Upper lobe of left lung (tissue), 6 donors: ENCODE measurements at regions not wholly inside any gene's neighbourhood (a gene's known extent, or its start where the extent isn't known, plus 50 kb on each side); places are given as distances from the start of the nearest gene placed in this dataset.
"Not testable (repeated sequence)": the region's sequence is repeated elsewhere in the genome, so short reads cannot be mapped to it uniquely, and the experiment has no call there.

Experiments used
- ATAC-seq, 2 donors: fragments of 200-7000 bp; cut with Tn5 transposase; one replicate each; pipeline ENCODE4 v1.9.1; 2022; ENCODE audit warnings: mild to moderate bottlenecking in 2 of 2, moderate library complexity in 2 of 2; ENCODE audit not compliant: low FRiP score in 2 of 2
- DNase-seq, 2 donors: peaks; one replicate each; pipeline ENCODE4 v3.0.0-alpha.2; 2019 to 2020
- H3K27ac ChIP-seq, 4 donors: fragments of 200-600 bp; sonication (generic); one replicate each; pipeline ENCODE4 v1.5.1; 2016 to 2019
- H3K27me3 ChIP-seq, 4 donors: fragments of 200-600 bp; sonication (generic); one replicate each; pipeline ENCODE4 v1.5.1; 2017 to 2019
- H3K36me3 ChIP-seq, 4 donors: fragments of 200-600 bp; sonication (generic); one replicate each; pipeline ENCODE4 v1.5.1; 2016 to 2019
- H3K4me1 ChIP-seq, 4 donors: fragments of 200-600 bp; sonication (generic); one replicate each; pipeline ENCODE4 v1.5.1; 2018 to 2019
- H3K4me3 ChIP-seq, 4 donors: fragments of 200-600 bp; sonication (generic); one replicate each; pipeline ENCODE4 v1.5.1; 2017 to 2019; ENCODE audit warnings: mild to moderate bottlenecking in 2 of 4, moderate library complexity in 1 of 4
- H3K9me3 ChIP-seq, 4 donors: fragments of 200-600 bp; sonication (generic); one replicate each; pipeline ENCODE4 v1.5.1; 2018 to 2019
- CTCF ChIP-seq, 6 experiments: fragments of 450-650 bp in 4 of 6; fragments of 200-600 bp in 2 of 6; sonication (generic) in 2 of 6; IDR thresholded peaks; one replicate each; pipeline ENCODE4 v1.5.1; 2016 to 2019; ENCODE audit warnings: antibody characterized with exemption in 6 of 6
- EP300 ChIP-seq, 4 donors: sonication (generic); formaldehyde crosslinking; IDR thresholded peaks; one replicate each; pipeline ENCODE4 v1.5.1; 2017; ENCODE audit warnings: antibody characterized with exemption in 4 of 4, control low read depth in 2 of 4
- POLR2A ChIP-seq, 4 donors: fragments of 450-650 bp; IDR thresholded peaks; one replicate each; pipeline ENCODE4 v1.5.1; 2016 to 2017; ENCODE audit warnings: antibody characterized with exemption in 4 of 4, mild to moderate bottlenecking in 2 of 4
- POLR2AphosphoS5 ChIP-seq, 2 donors: sonication (generic); formaldehyde crosslinking; IDR thresholded peaks; one replicate each; pipeline ENCODE4 v1.5.1; 2017; ENCODE audit warnings: antibody characterized with exemption in 2 of 2
- WGBS, 2 donors: methylation state at CpG; one replicate each; pipeline ENCODE4 v1.1.5; 2017 to 2018; 5-methylcytosine and 5-hydroxymethylcytosine counted together
- donor health status: DM: no; HTN: no; CAD: no; lungs with moderate emphysema.
- donor health status: DM: no; HTN: yes; CAD: no; lungs with severe emphysema.

DNA sequence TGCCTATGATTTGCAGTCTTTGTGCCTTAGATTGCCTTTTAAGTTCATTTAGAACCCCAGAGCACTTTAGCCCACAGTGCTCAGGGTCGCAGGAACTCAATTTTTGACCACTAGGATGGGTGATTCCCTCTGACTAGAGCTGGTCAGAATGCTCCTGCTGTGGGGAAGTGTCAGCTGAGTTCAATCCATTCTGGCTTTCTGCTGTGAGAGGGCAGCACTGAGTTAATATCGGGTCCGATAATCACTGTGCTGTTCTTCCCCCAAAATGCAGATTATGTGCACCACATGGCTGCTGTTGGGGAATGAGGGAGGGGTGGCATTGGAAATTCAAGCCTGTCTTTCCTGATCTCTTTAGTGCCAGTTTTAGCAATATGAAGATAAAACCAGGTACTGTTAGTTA is 886.4 kb downstream of the DNAJB9 start:
- Histone ChIP-seq H3K4me1 (no peaks in the 10 kb centered on the region), H3K27ac (no peak overlapping the region), H3K27me3 (no peaks in the 10 kb centered on the region), H3K9me3 (peaks cover 0 to 3% (median 0%) of the 10 kb centered on the region in 4 donors), H3K36me3 (no peaks in the 10 kb centered on the region), H3K4me3 (no peak overlapping the region)
- TF ChIP-seq POLR2AphosphoS5 (IDR thresholded peaks at IDR 0.05) (no peak), EP300 (IDR thresholded peaks at IDR 0.05) (no peak), CTCF (IDR thresholded peaks at IDR 0.05) (no peak), POLR2A (IDR thresholded peaks at IDR 0.05) (no peak)
- 84% methylated on average over 3 of the region's 3 CpGs for WGBS, 2 donors
- no peak for DNase-seq
- no peak for ATAC-seq

DNA sequence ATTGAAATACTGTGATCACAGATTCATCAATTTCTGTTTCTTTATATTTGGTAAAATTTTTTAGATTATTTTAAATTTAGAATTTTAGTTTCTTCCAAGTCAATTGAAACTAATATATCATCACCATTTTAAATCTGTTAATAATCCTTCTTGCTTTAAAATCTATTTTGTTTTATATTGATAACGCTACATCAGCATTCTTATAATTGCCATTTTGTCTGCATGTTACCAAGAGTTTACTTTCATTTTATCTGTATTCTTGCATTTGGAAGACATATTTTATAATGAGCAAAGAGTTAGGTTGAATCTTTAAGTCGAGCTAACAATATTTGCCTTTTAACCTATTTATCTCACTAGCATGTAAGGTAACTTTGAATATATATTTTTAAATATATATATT is 890.6 kb downstream of the DNAJB9 start:
- no peak for TF ChIP-seq POLR2A (IDR thresholded peaks at IDR 0.05)
- no peak for TF ChIP-seq POLR2AphosphoS5 (IDR thresholded peaks at IDR 0.05)
- no peak for TF ChIP-seq EP300 (IDR thresholded peaks at IDR 0.05)
- no peak for TF ChIP-seq CTCF (IDR thresholded peaks at IDR 0.05)
- H3K36me3 ChIP-seq = no peaks in the 10 kb centered on the region
- H3K4me3 ChIP-seq = no peak overlapping the region
- no peaks in the 10 kb centered on the region for H3K4me1 ChIP-seq
- no peaks in the 10 kb centered on the region for H3K9me3 ChIP-seq
- DNase-seq = no peak
- no peak for ATAC-seq
- H3K27me3 ChIP-seq = no peaks in the 10 kb centered on the region
- no peak overlapping the region for H3K27ac ChIP-seq
- WGBS, 2 donors = 88% methylated on average over 2 of the region's 2 CpGs

- WGBS, 2 donors = 73 to 85% methylated on average over 3 of the region's 3 CpGs
- Histone ChIP-seq H3K27ac (no peak overlapping the region), H3K4me3 (no peak overlapping the region), H3K4me1 (no peaks in the 10 kb centered on the region), H3K36me3 (no peaks in the 10 kb centered on the region), H3K27me3 (no peaks in the 10 kb centered on the region), H3K9me3 (no peaks in the 10 kb centered on the region)
- DNase-seq (no peak), ATAC-seq (no peak)
- no peak for TF ChIP-seq POLR2A (IDR thresholded peaks at IDR 0.05)
- no peak for TF ChIP-seq EP300 (IDR thresholded peaks at IDR 0.05)
- TF ChIP-seq POLR2AphosphoS5 (IDR thresholded peaks at IDR 0.05) = no peak
Measured at GRCh38 chr7:109462171-109462570, 892.5 kb downstream of the DNAJB9 start.

- not testable (repeated sequence) for H3K27me3 ChIP-seq, ATAC-seq
- 69 to 90% methylated on average over 4 of the region's 4 CpGs for WGBS, 2 donors
Measured at GRCh38 chr7:109467729-109468128, 898.1 kb downstream of the DNAJB9 start.

DNA sequence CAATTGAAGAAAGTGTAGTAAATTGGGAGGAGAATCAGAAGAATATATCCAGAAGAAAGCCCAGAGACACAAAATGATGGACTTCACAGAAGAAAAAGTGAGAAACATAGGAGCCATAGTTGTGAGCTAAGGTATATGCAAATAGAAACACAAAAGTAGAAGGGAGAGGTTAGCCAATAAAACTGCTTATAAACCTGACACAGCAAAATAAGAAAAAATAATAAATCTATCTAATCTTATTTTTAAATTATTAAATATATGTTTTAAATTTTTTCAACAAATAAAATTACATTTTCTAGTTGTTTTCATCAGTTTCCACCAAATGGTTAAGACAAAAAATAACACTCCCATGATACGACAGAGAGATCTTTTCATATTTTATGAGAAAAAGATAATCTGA is 903.5 kb downstream of the DNAJB9 start:
- Histone ChIP-seq H3K36me3 (no peaks in the 10 kb centered on the region), H3K4me3 (no peak overlapping the region), H3K27ac (no peak overlapping the region), H3K9me3 (no peaks in the 10 kb centered on the region), H3K27me3 (no peaks in the 10 kb centered on the region), H3K4me1 (no peaks in the 10 kb centered on the region)
- WGBS, 2 donors = 96 to 98% methylated on average over 1 of the region's 1 CpG
- no peak for ATAC-seq
- no peak for DNase-seq
- TF ChIP-seq EP300 (IDR thresholded peaks at IDR 0.05) (no peak), CTCF (IDR thresholded peaks at IDR 0.05) (no peak), POLR2A (IDR thresholded peaks at IDR 0.05) (no peak), POLR2AphosphoS5 (IDR thresholded peaks at IDR 0.05) (no peak)

More at GRCh38 chr7:109467729-109468128, 898.1 kb downstream of the DNAJB9 start:
- not testable (repeated sequence) for DNase-seq, H3K36me3 ChIP-seq, H3K4me1 ChIP-seq, H3K27ac ChIP-seq, H3K9me3 ChIP-seq, H3K4me3 ChIP-seq

DNA sequence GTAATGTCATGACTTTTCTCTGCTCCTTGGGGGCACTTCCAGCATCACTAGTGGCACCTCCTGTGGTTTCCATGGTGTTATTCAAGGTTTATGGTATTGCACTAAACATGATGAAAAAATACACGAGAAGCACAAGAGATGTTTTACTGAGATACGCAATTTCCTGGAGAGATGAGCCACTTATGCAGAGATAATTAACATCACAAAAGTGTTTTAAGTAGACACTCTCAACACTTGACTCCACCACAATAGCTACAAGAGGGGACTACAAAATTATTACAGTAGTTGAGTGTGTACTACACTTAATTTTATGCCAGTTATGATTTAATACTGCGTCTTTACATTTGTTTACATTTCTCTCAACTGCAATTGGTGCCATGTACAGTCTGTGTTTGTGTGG is 906.7 kb downstream of the DNAJB9 start:
- Histone ChIP-seq H3K9me3 (no peaks in the 10 kb centered on the region), H3K27ac (no peak overlapping the region), H3K4me1 (no peaks in the 10 kb centered on the region), H3K36me3 (no peaks in the 10 kb centered on the region), H3K4me3 (no peak overlapping the region), H3K27me3 (no peaks in the 10 kb centered on the region)
- ATAC-seq (no peak), DNase-seq (no peak)
- no peak for TF ChIP-seq EP300 (IDR thresholded peaks at IDR 0.05)
- no peak for TF ChIP-seq POLR2AphosphoS5 (IDR thresholded peaks at IDR 0.05)
- no peak for TF ChIP-seq CTCF (IDR thresholded peaks at IDR 0.05)
- 80 to 82% methylated on average over 3 of the region's 3 CpGs for WGBS, 2 donors
